Progenitor cell of endocrine pancreas (in vitro differentiated cells): ENCODE measurements at regions not wholly inside any gene's neighbourhood (a gene's known extent, or its start where the extent isn't known, plus 50 kb on each side); places are given as distances from the start of the nearest gene placed in this dataset.

ENCODE experiments used
- DNase-seq: peaks from one replicate; pipeline ENCODE4 v3.0.0; 2021; ENCODE audit warnings: low spot score; ENCODE audit not compliant: unreplicated experiment
- H3K27ac Mint-ChIP-seq: 2 replicates; pipeline ENCODE4 v1.8.0; 2021; ENCODE audit warnings: mild to moderate bottlenecking, moderate library complexity, mixed read lengths
- H3K27me3 Mint-ChIP-seq: 2 replicates; pipeline ENCODE4 v1.8.0; 2021; ENCODE audit warnings: mixed read lengths
- H3K36me3 Mint-ChIP-seq: 2 replicates; pipeline ENCODE4 v1.8.0; 2022; ENCODE audit warnings: mixed read lengths; ENCODE audit not compliant: insufficient read depth
- H3K4me1 Mint-ChIP-seq: 2 replicates; pipeline ENCODE4 v1.8.0; 2021; ENCODE audit warnings: low read depth, mixed read lengths
- H3K4me3 Mint-ChIP-seq: 2 replicates; pipeline ENCODE4 v1.8.0; 2021; ENCODE audit warnings: low read depth, mild to moderate bottlenecking, moderate library complexity, mixed read lengths
- H3K9me3 Mint-ChIP-seq: 2 replicates; pipeline ENCODE4 v1.8.0; 2021; ENCODE audit warnings: low read depth, mixed read lengths
- CTCF ChIP-seq: fragments of 200-600 bp; sonication (generic); IDR thresholded peaks from one replicate; pipeline ENCODE4 v1.5.0; 2021; ENCODE audit warnings: antibody characterized with exemption, mild to moderate bottlenecking; ENCODE audit not compliant: unreplicated experiment

DNA sequence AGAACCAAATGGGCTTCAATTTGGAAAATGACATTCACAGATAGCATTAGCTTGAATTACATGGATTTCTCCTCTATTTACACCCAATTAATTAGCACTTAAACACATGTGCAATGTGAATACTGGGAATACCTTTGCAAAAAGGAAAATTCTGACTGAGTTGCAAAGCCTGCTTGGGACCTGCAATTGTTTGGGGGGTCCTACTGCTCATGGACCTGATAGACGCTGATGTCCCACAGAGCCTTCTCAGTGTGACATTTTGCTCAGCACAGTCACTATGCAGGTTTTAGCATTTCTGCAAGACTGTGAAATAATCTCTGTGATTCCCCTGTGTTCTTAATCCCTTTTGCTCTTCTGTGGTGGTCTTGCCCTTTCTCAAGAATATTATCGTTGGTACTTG is 101.2 kb upstream of the PGRMC2 start:
- Mint-ChIP-seq H3K9me3 (no peaks in the 10 kb centered on the region), H3K4me1 (peaks cover 10% of the 10 kb centered on the region), H3K36me3 (no peaks in the 10 kb centered on the region), H3K27ac (no peak overlapping the region), H3K27me3 (no peaks in the 10 kb centered on the region), H3K4me3 (no peak overlapping the region)
- no peak for DNase-seq
- no peak for TF ChIP-seq CTCF

- Mint-ChIP-seq H3K4me3 (no peak overlapping the region), H3K36me3 (no peaks in the 10 kb centered on the region), H3K27me3 (no peaks in the 10 kb centered on the region), H3K4me1 (peaks cover 8% of the 10 kb centered on the region), H3K27ac (no peak overlapping the region), H3K9me3 (no peaks in the 10 kb centered on the region)
- DNase-seq: no peak
- no peak for TF ChIP-seq CTCF
Observed at GRCh38 chr4:128388352-128388630, 100.7 kb upstream of the PGRMC2 start.

GRCh38 chr4:128387600-128388351 is 100.2 kb upstream of the PGRMC2 start:
- Mint-ChIP-seq H3K4me1 (peaks cover 6% of the 10 kb centered on the region), H3K9me3 (no peaks in the 10 kb centered on the region), H3K4me3 (no peak overlapping the region), H3K27ac (no peak overlapping the region), H3K36me3 (no peaks in the 10 kb centered on the region), H3K27me3 (no peaks in the 10 kb centered on the region)
- DNase-seq: no peak
- TF ChIP-seq CTCF: no peak

- H3K4me1 Mint-ChIP-seq: peaks cover 7% of the 10 kb centered on the region
Observed at GRCh38 chr4:128386761-128387599, 99.4 kb upstream of the PGRMC2 start.

More at GRCh38 chr4:128386761-128387599, 99.4 kb upstream of the PGRMC2 start:
- H3K4me3 Mint-ChIP-seq: no peak overlapping the region
- H3K27me3 Mint-ChIP-seq: no peaks in the 10 kb centered on the region
- no peaks in the 10 kb centered on the region for H3K36me3 Mint-ChIP-seq
- H3K9me3 Mint-ChIP-seq: no peaks in the 10 kb centered on the region
- no peak for TF ChIP-seq CTCF
- no peak for DNase-seq
- no peak overlapping the region for H3K27ac Mint-ChIP-seq
